GM12872 (cell line): ENCODE measurements at regions not wholly inside any gene's neighbourhood (a gene's known extent, or its start where the extent isn't known, plus 50 kb on each side); places are given as distances from the start of the nearest gene placed in this dataset.

Source experiments
- TF ChIP-seq, protein P1 (sequence below): IDR thresholded peaks from 3 replicates; pipeline ENCODE4 v1.5.1; 2011; ENCODE audit warnings: low read depth, mild to moderate bottlenecking, low read length, moderate library complexity; ENCODE audit not compliant: insufficient read depth

DNA sequence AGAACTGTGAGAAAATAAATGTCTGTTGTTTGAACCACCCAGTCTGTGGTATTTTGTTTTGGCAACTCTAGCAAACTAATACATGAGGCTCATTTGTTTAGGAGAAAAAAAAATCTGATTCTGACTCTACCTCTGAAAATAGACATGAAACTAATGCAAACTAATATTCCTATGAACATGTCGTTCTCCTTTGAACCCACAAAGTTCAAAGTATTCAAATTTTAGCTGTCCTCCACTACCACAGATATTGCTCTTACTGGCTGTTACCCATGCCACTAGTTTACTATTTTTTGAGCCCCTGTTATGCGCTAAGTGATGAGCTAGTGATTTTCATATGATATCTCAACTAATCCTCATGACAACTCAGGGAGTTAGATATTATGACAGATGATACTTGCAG lies 58.8 kb upstream of the ZNF804B start:
- TF ChIP-seq, protein P1, sequence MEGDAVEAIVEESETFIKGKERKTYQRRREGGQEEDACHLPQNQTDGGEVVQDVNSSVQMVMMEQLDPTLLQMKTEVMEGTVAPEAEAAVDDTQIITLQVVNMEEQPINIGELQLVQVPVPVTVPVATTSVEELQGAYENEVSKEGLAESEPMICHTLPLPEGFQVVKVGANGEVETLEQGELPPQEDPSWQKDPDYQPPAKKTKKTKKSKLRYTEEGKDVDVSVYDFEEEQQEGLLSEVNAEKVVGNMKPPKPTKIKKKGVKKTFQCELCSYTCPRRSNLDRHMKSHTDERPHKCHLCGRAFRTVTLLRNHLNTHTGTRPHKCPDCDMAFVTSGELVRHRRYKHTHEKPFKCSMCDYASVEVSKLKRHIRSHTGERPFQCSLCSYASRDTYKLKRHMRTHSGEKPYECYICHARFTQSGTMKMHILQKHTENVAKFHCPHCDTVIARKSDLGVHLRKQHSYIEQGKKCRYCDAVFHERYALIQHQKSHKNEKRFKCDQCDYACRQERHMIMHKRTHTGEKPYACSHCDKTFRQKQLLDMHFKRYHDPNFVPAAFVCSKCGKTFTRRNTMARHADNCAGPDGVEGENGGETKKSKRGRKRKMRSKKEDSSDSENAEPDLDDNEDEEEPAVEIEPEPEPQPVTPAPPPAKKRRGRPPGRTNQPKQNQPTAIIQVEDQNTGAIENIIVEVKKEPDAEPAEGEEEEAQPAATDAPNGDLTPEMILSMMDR: no peak

DNA sequence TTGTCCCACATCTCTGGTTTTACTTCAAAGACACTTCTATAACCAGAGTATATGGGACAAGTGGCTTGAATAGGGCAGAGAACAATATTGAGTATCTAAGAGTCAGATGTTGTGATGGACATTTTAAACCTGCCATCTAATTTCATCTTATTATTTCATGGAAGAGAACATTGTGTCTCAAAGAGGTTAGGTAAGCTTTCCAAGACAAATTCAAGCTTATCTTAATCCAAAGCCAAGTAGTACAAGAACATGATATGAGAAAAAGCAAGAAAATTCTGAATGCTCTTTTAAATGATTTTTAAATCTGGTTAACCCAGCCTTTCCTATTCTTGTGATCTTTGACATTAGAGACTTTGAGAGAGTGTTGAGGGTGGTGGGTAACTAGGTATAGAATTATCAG lies 65.3 kb upstream of the ZNF804B start:
- TF ChIP-seq, protein P1: no peak

DNA sequence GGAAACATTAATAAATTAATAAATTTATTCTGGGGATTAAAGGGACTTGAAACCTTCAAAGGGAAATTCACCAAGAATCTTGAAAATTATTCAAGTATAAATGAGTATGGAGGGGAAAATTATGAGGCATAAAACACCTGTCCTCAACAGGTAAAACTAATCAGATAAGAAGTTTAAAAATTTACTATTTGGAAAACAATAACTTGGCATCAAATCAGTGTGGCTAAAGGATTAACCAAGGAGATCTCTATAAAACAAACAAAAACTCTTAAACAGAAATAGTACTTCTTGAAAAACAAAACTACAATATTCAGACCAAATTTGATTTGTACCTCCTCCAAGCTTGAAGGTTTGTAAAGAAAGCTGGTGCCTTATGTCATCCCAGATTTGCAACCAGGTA lies 66.4 kb upstream of the ZNF804B start:
- TF ChIP-seq, protein P1: no peak

DNA sequence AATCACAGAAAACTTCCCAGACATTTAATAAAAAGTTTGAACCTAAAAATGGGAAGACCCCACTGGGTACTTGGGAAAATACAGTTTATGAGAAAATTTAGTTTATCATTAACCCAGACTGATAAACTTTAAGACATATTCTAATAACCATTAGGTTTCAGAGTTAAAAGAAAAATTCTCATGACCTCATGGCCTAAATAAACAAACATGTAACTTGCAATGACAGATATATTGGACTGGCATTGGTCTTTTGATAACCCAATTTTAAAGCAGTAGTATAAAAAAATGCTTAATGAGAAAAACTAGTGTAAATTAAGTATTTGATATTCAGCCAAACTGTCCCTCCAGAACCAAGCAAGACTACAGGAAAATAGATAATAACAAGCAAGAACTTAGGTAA lies 67.0 kb upstream of the ZNF804B start:
- TF ChIP-seq, protein P1: no peak

DNA sequence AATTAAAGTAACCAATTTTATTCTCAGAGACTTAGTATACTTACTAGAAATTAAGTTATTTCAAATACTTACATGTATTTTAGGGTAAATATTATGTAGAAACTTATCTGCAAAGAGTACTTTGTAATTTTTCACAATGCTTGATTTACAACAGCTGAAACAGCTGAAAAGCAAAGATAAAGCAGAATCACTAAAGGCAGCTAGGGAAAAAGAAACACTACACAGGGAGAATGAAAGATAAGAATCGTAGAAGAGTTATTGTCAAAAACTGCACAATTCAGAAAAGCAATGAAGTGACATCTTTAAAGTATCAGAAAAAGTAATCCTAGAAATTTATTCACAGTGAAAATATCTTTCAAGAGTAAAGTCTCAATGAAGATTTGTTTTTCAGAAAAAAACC lies 69.7 kb upstream of the ZNF804B start:
- TF ChIP-seq, protein P1: no peak

DNA sequence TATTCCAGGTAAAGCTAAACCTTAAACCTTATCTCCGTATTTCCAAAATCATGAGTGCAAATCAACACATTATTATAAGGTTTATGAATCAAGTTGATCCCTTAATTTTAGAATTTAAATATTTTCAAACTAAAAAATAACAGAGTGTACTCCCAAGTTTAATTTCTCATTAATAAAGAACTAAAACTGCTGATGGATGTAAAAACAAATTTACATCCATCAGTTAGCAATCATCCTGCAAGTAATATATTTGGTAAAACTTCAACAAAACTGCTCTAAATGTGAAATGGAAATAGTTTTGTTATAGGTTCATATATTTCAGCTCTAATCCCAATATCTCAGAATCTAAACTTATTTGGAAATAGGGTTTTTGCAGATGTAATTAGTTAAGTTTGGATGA lies 71.3 kb upstream of the ZNF804B start:
- TF ChIP-seq, protein P1: no peak

DNA sequence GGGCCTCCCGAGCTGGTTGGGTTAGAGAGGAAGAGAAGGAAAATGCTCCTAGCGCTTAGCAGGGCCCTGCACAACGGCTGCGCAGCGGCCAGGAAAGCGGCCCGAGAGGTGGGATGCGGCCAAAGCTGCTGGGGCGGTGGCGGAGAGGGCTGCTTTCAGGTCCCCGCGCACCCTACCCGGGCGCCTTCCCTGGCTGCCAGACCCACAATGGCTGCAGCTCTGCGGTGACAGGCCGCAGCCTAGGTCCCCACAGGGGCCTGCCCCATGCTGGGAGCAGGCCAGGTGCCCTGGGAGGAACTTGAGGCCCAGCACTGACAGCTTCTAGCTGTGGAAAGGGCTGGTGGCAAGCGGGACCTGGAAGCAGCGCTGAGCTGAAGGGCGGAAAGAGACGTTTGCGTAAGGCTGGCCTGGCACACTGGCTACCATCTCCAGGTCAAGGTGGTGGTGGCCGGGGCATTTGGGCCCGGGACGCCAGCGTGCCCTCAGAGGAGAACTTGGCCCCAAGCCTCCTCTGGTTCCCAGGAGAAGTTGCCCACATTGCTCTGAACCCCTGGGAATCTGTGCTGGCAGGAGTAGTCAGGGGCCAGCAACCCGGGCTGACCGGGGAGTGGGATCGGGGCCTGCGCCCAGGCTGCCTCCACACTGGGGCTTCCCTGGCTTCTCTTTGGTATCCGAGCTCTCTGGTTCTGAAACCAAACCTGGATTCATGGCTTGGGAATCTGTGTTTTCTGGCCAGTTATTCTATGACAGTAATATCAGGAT lies 72.9 kb upstream of the ZNF804B start:
- TF ChIP-seq, protein P1: no peak

DNA sequence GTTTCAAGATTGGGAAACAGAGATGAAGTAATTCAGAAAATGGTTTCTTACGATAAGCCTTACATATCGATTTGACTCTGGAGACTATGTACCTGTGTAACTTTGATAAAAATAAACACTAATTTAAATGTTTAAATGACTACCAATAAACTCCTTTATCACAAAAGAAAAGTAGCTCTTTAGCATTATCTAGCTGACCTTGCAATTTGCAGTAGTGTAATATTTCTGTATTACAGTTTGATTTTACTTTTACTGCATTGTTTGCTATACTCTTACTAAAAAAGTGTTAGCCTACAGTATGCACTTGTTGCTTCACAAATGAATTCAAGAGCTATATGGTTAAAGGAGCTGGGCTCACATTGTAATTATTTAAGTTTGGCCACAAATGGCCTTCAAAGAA lies 77.8 kb upstream of the ZNF804B start:
- TF ChIP-seq, protein P1: no peak
